Umbilical cord (tissue), 1 donor: ENCODE measurements at regions not wholly inside any gene's neighbourhood (a gene's known extent, or its start where the extent isn't known, plus 50 kb on each side); places are given as distances from the start of the nearest gene placed in this dataset.
A peak's percentile ranks its signal among the peaks of the same experiment; 100 is the strongest.

Source experiments
- DNase-seq: peaks from one replicate; pipeline ENCODE4 v3.0.0-alpha.2; 2015; ENCODE audit warnings: low spot score

- no peak for DNase-seq
Observed at GRCh38 chr3:159517105-159517504, 471.5 kb upstream of the IL12A start.

- DNase-seq, result no peak
Observed at GRCh38 chr3:159520638-159521037, 468.0 kb upstream of the IL12A start.

GRCh38 chr3:159522276-159522675 is 466.4 kb upstream of the IL12A start:
- DNase-seq, result no peak

- no peak for DNase-seq
Observed at GRCh38 chr3:159528251-159528895, 460.3 kb upstream of the IL12A start.

GRCh38 chr3:159532577-159532976 is 456.1 kb upstream of the IL12A start:
- no peak for DNase-seq

- no peak for DNase-seq
Observed at GRCh38 chr3:159534496-159534895, 454.1 kb upstream of the IL12A start.

- no peak for DNase-seq
Observed at GRCh38 chr3:159536876-159537275, 451.8 kb upstream of the IL12A start.

- no peak for DNase-seq
Observed at GRCh38 chr3:159538507-159538906, 450.1 kb upstream of the IL12A start.

- DNase-seq, result no peak
Observed at GRCh38 chr3:159540882-159541495, 447.6 kb upstream of the IL12A start.

- no peak for DNase-seq
Observed at GRCh38 chr3:159548675-159549335, 439.8 kb upstream of the IL12A start.

GRCh38 chr3:159555205-159555604 is 433.4 kb upstream of the IL12A start:
- no peak for DNase-seq

- DNase-seq, result no peak
Observed at GRCh38 chr3:159559771-159560170, 428.9 kb upstream of the IL12A start.

GRCh38 chr3:159560214-159560979 is 428.2 kb upstream of the IL12A start:
- no peak for DNase-seq

- DNase-seq, result no peak
Observed at GRCh38 chr3:159565313-159565712, 423.3 kb upstream of the IL12A start.

- no peak for DNase-seq
Observed at GRCh38 chr3:159583662-159584061, 405.0 kb upstream of the IL12A start.

- DNase-seq, result no peak
Observed at GRCh38 chr3:159584421-159584820, 404.2 kb upstream of the IL12A start.

GRCh38 chr3:159586571-159587202 is 401.9 kb upstream of the IL12A start:
- DNase-seq, result peak; percentile 23

GRCh38 chr3:159593927-159594605 is 394.6 kb upstream of the IL12A start:
- no peak for DNase-seq

GRCh38 chr3:159600291-159600690 is 388.3 kb upstream of the IL12A start:
- no peak for DNase-seq

- DNase-seq, result no peak
Observed at GRCh38 chr3:159604151-159604581, 384.5 kb upstream of the IL12A start.

GRCh38 chr3:159605101-159605500 is 383.5 kb upstream of the IL12A start:
- no peak for DNase-seq
